C4-2B (cell line): ENCODE measurements at regions not wholly inside any gene's neighbourhood (a gene's known extent, or its start where the extent isn't known, plus 50 kb on each side); places are given as distances from the start of the nearest gene placed in this dataset.

Experiments
- H3K27ac ChIP-seq: fragments of 450-650 bp; 2 replicates; pipeline ENCODE4 v1.5.1; 2017
- ZFX ChIP-seq: fragments of 450-650 bp; IDR thresholded peaks from 2 replicates; pipeline ENCODE4 v1.6.1; 2017
- TF ChIP-seq, protein P1 (sequence below): fragments of 450-650 bp; conservative IDR thresholded peaks from 2 replicates; pipeline ENCODE4 v1.5.1; 2017; ENCODE audit warnings: mild to moderate bottlenecking

DNA sequence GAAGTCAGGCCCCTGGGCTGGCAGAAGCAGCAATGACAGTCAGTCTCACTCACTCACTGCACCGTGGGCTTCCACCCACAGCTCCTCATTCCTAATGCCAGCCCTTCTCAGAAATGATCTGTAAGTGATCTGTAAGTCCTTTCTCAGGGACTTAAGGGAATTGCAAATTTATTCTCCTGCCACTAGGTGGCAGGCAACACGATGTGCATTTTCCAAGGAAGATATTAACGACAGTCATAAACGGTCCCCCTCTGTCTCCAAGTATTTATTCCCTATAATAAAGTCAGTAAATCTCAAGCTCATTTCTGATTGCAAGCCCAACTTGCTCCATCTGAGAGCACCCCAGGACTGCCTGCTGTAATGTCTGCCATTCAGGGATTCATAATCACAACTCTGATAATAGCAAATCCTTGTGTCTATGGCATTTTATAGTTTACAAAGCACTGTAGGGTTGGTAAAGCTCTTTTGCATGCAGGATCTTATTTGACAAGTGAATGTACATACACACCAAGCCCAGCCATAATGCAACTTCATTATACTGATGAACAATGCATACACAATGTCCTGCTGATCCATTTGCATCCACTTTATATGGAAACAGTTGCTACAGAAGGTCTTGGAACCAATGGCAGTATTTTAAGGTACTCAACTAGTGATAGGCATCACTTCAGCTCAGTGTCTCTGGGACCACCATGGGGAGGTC, 380.5 kb upstream of the CAMK1G start:
- no peak for TF ChIP-seq ZFX
- TF ChIP-seq, protein P1, sequence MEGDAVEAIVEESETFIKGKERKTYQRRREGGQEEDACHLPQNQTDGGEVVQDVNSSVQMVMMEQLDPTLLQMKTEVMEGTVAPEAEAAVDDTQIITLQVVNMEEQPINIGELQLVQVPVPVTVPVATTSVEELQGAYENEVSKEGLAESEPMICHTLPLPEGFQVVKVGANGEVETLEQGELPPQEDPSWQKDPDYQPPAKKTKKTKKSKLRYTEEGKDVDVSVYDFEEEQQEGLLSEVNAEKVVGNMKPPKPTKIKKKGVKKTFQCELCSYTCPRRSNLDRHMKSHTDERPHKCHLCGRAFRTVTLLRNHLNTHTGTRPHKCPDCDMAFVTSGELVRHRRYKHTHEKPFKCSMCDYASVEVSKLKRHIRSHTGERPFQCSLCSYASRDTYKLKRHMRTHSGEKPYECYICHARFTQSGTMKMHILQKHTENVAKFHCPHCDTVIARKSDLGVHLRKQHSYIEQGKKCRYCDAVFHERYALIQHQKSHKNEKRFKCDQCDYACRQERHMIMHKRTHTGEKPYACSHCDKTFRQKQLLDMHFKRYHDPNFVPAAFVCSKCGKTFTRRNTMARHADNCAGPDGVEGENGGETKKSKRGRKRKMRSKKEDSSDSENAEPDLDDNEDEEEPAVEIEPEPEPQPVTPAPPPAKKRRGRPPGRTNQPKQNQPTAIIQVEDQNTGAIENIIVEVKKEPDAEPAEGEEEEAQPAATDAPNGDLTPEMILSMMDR: peak; percentile 86
- H3K27ac ChIP-seq: no peak overlapping the region

DNA sequence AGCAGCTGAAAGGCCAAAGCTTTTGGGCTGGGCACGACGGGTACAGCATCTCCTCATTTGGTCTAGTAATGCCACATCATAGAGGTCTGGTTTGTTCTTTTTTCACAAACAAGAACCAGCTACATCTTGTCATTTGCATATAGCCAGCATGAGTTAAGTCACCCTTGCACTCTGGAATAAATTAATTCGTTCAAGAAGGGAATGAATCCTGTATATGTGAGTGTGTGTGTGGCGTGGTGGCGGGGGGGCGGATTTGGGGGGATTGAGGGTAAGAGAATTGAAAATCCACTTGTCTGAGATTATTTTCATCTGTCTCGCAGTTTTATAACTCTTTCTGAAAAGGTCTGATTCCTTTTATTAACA, 380.0 kb upstream of the CAMK1G start:
- no peak overlapping the region for H3K27ac ChIP-seq
- no peak for TF ChIP-seq ZFX
- TF ChIP-seq, protein P1: no peak

DNA sequence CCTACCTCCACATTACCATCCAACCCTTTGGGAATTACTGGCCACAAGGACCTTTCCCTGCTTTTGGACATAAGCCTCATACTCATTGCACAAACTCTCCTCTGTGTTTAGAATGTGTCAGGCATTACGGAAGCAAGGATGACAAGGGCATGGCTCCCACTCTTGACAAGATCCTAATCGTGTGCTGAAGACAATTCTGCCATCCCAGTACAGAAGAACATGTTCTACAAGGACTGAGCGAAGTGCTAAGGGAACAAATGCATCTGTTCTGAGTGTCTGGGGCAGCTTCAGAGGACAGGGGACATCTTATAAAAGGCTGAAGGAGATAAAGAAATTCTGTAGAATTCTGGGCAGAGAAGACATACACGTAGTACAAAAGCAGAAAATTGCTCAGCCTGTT, 378.5 kb upstream of the CAMK1G start:
- H3K27ac ChIP-seq: no peak overlapping the region
- TF ChIP-seq, protein P1: no peak
- TF ChIP-seq ZFX: no peak

DNA sequence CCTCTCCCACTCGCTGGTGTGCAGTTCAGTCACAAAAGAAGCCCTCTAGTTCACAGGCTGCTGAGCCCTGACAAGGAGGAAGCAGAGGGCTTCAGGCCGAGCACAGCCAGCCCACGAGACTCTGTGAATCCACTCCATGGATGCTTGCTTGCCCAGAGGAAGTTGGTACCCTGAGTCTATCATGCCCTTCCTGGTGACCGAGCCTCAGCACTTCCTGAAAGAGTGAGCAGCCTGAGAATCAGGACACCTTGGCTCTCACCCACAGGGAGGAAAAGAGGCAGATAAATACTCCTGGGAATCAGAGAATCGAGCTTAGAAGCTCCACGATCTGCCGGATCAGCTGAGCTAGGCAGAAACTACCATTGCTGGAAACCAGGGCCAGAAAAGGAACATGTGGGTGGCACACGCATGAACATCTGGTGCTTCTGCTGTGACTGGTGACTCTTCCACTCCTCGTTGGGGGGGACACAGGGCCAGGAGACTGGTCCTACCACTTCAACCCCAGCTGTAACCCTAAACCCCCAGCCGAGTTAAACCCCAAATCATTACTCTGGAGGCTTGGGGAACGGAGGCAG, 376.3 kb upstream of the CAMK1G start:
- no peak overlapping the region for H3K27ac ChIP-seq
- TF ChIP-seq ZFX: no peak
- TF ChIP-seq, protein P1: no peak

DNA sequence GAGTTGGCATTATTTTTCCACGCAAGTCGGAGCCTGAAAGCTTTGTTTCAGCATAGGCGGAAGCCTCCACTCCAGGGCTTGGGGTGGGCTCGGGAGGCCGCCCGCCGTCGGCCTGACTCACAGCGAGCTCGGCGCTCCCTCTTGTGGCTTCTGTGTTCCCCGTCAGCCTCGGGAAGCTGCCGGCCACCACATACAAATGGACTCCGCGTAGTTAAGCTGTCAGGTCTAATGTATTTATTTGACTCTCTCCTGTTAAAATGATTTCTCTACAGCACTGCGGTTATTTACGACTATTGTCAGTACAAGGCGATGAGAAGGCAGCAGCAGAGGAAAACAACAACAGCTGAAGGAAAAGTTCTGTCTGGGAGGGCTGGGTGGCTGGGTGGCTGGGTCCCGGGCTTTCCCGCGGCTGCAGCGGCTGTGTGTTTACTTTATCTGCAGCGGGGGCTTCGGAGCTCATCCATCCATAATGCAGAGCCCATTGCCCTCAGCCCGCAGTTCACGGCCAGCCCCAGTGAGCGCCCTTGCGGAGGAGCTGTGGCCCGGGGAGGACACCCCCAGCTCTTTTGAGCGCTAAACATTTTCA, 375.7 kb upstream of the CAMK1G start:
- TF ChIP-seq, protein P1: peak; percentile 79
- TF ChIP-seq ZFX: no peak
- H3K27ac ChIP-seq: no peak overlapping the region

DNA sequence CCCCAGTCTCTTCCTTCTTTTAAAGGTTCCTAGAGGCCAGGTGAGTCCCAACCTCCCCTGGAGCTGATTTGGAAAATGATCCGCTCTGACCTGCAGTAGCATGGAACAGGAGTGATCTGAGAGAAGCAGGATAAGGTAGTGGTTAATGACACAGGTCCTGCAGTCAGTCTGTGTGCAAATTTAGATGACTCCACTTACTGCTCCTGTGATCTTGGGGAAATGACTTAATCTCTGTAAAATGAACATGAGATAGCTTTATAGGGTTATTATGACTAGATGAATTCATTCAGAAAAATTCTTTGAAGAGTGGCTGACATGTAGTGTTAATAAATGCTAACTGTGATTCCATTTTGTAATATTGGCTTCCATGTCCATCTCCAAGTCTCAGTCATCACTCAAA, 374.9 kb upstream of the CAMK1G start:
- TF ChIP-seq ZFX: no peak
- no peak overlapping the region for H3K27ac ChIP-seq

DNA sequence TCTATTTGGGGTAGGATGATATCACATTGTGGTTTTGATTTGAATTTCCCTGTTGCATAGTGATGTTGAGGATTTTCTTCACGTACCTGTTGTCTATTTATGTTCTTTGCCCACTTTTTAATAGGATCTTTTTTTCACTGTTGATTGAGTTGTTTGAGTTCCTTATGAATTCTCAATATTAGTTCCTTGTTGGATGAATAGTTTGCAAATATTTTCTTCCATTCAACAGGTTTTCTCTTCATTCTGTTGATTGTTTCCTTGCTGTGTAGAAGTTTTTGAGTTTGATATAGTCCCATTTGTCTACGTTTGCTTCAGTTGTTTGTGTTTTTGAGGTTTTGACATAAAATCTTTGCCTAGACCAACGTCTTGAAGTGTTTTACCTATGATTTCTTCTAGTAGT, 369.5 kb upstream of the CAMK1G start:
- no peak overlapping the region for H3K27ac ChIP-seq
- TF ChIP-seq, protein P1: no peak
- no peak for TF ChIP-seq ZFX
